HFFc6 (cell line): ENCODE measurements at regions not wholly inside any gene's neighbourhood (a gene's known extent, or its start where the extent isn't known, plus 50 kb on each side); places are given as distances from the start of the nearest gene placed in this dataset.

Experiments
- DNase-seq: peaks from one replicate; pipeline ENCODE4 v3.0.0-alpha.2; 2018
- H3K27ac Mint-ChIP-seq: 2 replicates; pipeline ENCODE4 v1.8.0; 2020; ENCODE audit warnings: mild to moderate bottlenecking, mixed read lengths
- H3K27me3 Mint-ChIP-seq: 2 replicates; pipeline ENCODE4 v1.8.0; 2021; ENCODE audit warnings: mild to moderate bottlenecking, moderate library complexity, mixed read lengths; ENCODE audit not compliant: insufficient read depth
- H3K36me3 Mint-ChIP-seq: 2 replicates; pipeline ENCODE4 v1.8.0; 2021; ENCODE audit warnings: low read depth, mixed read lengths
- H3K4me1 Mint-ChIP-seq: 2 replicates; pipeline ENCODE4 v1.8.0; 2020; ENCODE audit warnings: low read depth, mixed read lengths
- H3K4me3 Mint-ChIP-seq: 2 replicates; pipeline ENCODE4 v1.8.0; 2020; ENCODE audit warnings: mild to moderate bottlenecking, moderate library complexity, mixed read lengths
- H3K9me3 Mint-ChIP-seq: 2 replicates; pipeline ENCODE4 v1.8.0; 2020; ENCODE audit warnings: mild to moderate bottlenecking, mixed read lengths
- CTCF ChIP-seq: fragments of 200-600 bp; sonication (generic); IDR thresholded peaks from 2 replicates; pipeline ENCODE4 v1.5.0; 2021; ENCODE audit warnings: antibody characterized with exemption, mild to moderate bottlenecking

DNA sequence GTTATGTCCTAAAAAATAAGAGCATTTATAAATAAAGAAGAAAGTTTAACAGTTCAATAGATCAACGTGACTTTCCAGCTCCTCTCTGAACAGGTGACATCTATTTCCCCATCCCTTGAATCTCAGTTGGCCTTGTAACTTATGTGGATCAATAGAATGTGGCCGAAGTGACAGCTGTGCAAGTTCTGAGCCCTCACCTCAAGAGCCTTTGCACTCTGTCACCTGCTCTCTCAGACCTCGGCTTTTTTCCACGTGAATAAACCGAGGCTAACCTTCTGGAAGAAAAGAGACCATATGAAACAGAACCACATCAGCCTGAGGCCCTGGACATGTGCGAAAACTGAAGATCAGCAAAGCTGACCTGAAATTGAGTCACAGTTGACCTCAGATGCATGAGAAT is 253.0 kb downstream of the DAD1 start:
- Mint-ChIP-seq H3K4me3 (no peak overlapping the region), H3K27me3 (peaks cover 5% of the 10 kb centered on the region; the same call in 1 of the 2 replicates), H3K9me3 (no peaks in the 10 kb centered on the region), H3K4me1 (peaks cover 5% of the 10 kb centered on the region; the same call in 1 of the 2 replicates), H3K27ac (no peak overlapping the region), H3K36me3 (no peaks in the 10 kb centered on the region)
- no peak for TF ChIP-seq CTCF
- no peak for DNase-seq

DNA sequence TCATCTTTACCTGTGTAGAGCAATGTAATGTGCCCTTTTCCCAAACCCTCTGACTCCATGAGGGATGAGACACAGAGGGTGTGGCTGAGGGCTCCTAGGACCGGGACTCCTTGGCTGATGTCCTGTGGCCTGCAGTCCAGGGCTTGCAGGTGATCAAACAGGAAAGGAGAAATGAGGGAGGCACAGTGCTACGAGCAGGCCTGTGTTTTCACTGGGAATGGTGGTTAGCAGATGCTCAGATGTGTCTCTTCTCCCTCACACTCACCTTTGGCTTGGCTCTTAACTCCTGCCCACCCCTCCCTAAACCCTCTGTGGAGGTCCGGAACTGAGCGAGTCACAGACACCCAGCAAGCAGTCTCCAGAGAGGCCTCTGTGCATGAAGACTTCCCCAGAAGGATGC is 254.4 kb downstream of the DAD1 start:
- peaks cover 5% of the 10 kb centered on the region; the same call in 1 of the 2 replicates for H3K4me1 Mint-ChIP-seq
- DNase-seq = no peak
- no peak for TF ChIP-seq CTCF
- peaks cover 4% of the 10 kb centered on the region for H3K9me3 Mint-ChIP-seq
- H3K27me3 Mint-ChIP-seq = peaks cover 3% of the 10 kb centered on the region; the same call in 1 of the 2 replicates
- H3K27ac Mint-ChIP-seq = no peak overlapping the region
- no peak overlapping the region for H3K4me3 Mint-ChIP-seq
- H3K36me3 Mint-ChIP-seq = no peaks in the 10 kb centered on the region

- Mint-ChIP-seq H3K36me3 (no peaks in the 10 kb centered on the region), H3K4me1 (peaks cover 5% of the 10 kb centered on the region; the same call in 1 of the 2 replicates), H3K9me3 (peaks cover 8% of the 10 kb centered on the region), H3K27me3 (peaks cover 3% of the 10 kb centered on the region; the same call in 1 of the 2 replicates), H3K27ac (no peak overlapping the region), H3K4me3 (no peak overlapping the region)
- TF ChIP-seq CTCF = no peak
- no peak for DNase-seq
Measured at GRCh38 chr14:22334275-22334577, 254.8 kb downstream of the DAD1 start.

DNA sequence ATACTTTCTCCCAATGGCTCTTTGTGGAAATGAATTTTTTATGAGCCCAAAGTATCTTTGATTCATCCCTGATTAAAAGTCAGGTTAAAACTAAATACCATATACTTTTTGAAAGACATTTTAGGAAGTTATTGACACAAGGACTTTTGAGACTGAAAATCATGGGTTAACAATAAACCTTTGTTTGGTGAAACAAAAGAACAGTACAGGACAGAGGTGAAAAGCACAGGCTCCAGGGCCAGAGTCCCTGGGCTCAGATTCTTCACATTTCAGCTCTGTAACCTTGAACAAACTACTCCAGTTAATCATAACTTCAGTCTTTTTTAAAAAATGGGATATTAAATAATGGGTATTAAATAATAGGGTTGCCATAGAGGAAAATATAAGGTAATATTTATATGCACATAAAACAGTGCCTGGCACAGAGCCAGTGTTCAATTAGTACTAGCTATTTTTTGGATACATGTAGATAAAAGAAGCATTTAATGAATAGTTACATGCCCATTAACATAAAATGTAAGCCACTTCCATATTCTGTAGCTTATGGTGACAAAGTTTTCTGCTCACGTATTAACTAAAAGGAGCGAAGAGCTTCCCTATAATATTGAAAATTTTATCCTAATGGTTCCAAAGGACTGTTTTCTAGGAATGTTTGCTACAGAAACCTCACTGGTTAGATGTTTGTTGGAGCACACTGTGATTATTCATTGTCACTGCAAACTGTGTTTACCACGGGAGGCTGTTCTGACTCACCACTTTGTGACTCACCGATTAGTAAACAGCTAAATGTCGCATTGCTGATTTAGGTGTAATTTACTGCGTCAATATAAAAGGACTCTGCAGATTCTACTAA is 255.4 kb downstream of the DAD1 start:
- DNase-seq = peak; percentile 52
- Mint-ChIP-seq H3K36me3 (0 out of 2 replicates have a peak, but pooled peaks cover 4% of the 10 kb centered on the region), H3K4me3 (no peak overlapping the region), H3K27ac (no peak overlapping the region), H3K9me3 (peaks cover 13% of the 10 kb centered on the region), H3K4me1 (peaks cover 5% of the 10 kb centered on the region; the same call in 1 of the 2 replicates), H3K27me3 (peaks cover 3% of the 10 kb centered on the region; the same call in 1 of the 2 replicates)
- no peak for TF ChIP-seq CTCF

DNA sequence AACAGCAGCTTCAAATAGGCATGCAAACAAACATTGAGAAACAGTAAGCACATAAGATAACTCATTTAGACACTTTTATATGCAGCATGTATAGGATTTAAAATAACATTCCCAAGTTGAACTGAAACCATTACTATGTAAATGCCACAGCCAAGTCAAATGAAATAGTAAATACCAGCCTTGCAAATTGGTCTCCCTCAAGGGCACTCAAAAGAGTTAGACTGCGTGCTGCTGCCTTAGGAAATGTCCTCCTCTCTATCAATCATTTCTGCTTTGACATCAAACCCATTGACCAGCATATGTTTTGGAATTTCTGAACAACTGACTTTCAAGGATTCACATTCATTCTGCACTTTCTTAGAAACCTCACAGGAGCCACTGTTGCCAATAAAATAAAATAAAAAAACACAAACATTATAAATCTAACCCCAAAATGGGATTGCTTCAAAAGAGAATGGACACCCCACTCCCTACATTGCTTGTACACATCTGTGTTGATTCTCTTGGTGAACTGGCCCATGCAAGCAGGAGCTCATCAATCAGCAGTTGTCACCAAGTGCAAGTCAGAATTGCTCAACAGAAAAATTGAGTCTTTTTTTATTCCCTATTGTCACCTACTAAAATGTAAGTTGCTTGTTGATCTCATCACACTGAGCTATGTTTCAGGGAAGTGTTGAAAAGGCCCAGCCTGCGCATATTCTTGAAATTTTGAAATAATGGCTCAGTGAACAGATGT is 256.2 kb downstream of the DAD1 start:
- no peak for DNase-seq
- H3K9me3 Mint-ChIP-seq = peaks cover 14% of the 10 kb centered on the region
- no peak for TF ChIP-seq CTCF
- no peak overlapping the region for H3K27ac Mint-ChIP-seq
- 0 out of 2 replicates have a peak, but pooled peaks cover 4% of the 10 kb centered on the region for H3K36me3 Mint-ChIP-seq
- H3K4me3 Mint-ChIP-seq = no peak overlapping the region
- H3K27me3 Mint-ChIP-seq = peaks cover 2% of the 10 kb centered on the region; the same call in 1 of the 2 replicates
- peaks cover 5% of the 10 kb centered on the region; the same call in 1 of the 2 replicates for H3K4me1 Mint-ChIP-seq
